ENCODE measurements at regions not wholly inside any gene's neighbourhood (a gene's known extent, or its start where the extent isn't known, plus 50 kb on each side); places are given as distances from the start of the nearest gene placed in this dataset.

GRCh38 chr10:130833596-130833995 is 477.9 kb downstream of the TCERG1L start:
- peaks cover 0 to 4% (median 0%) of the 10 kb centered on the region in 3 donors for H3K9me3 Mint-ChIP-seq
- no peaks in the 10 kb centered on the region for H3K36me3 Mint-ChIP-seq
- ATAC-seq (replicated peaks in 1 of 4) (no peak), DNase-seq (no peak)
- no peak overlapping the region for H3K4me3 Mint-ChIP-seq
- no peaks in the 10 kb centered on the region for H3K4me1 Mint-ChIP-seq
- no peaks in the 10 kb centered on the region for H3K9me3 ChIP-seq
- H3K27ac Mint-ChIP-seq: no peak overlapping the region
- peaks cover 0 to 2% of the 10 kb centered on the region in 2 experiments for H3K27me3 ChIP-seq (replicated peaks in 1 of 2; ENCODE audit: control insufficient read depth in 2 of 2, extremely low read depth in 1 of 2, insufficient read depth in 2 of 2, low read length in 1 of 2)
- no peaks in the 10 kb centered on the region for H3K27me3 Mint-ChIP-seq
- no peak overlapping the region for H3K27ac ChIP-seq (ENCODE audit: low read length)
- WGBS (ENCODE audit: insufficient coverage): 89% methylated on average over 11 of the region's 14 CpGs
- no peak overlapping the region for H3K4me3 ChIP-seq (ENCODE audit: control insufficient read depth in 1 of 2, extremely low read depth in 1 of 2, low read length in 1 of 2)
- ChIA-PET POLR2A (no interaction called here), CTCF (no interaction called here)
- H3K36me3 ChIP-seq (ENCODE audit: control insufficient read depth in 2 of 2, extremely low read depth in 1 of 2, insufficient read depth in 1 of 2, low read length in 1 of 2): no peaks in the 10 kb centered on the region
- no peaks in the 10 kb centered on the region for H3K4me1 ChIP-seq (ENCODE audit: control insufficient read depth in 1 of 2, extremely low read depth in 1 of 2, insufficient read depth in 2 of 2, low read length in 2 of 2)

- Mint-ChIP-seq H3K9me3 (peaks cover 0 to 4% (median 0%) of the 10 kb centered on the region in 3 donors), H3K36me3 (no peaks in the 10 kb centered on the region), H3K27ac (no peak overlapping the region), H3K4me3 (no peak overlapping the region), H3K27me3 (no peaks in the 10 kb centered on the region), H3K4me1 (no peaks in the 10 kb centered on the region)
- WGBS (ENCODE audit: insufficient coverage): 86% methylated on average over 11 of the region's 15 CpGs
- DNase-seq (no peak), ATAC-seq (replicated peaks in 1 of 4) (no peak)
- no peaks in the 10 kb centered on the region for H3K36me3 ChIP-seq (ENCODE audit: control insufficient read depth in 2 of 2, extremely low read depth in 1 of 2, insufficient read depth in 1 of 2, low read length in 1 of 2)
- CTCF ChIA-PET: no interaction called here
- H3K27ac ChIP-seq (ENCODE audit: low read length): no peak overlapping the region
- peaks cover 0 to 2% of the 10 kb centered on the region in 2 experiments for H3K27me3 ChIP-seq (replicated peaks in 1 of 2; ENCODE audit: control insufficient read depth in 2 of 2, extremely low read depth in 1 of 2, insufficient read depth in 2 of 2, low read length in 1 of 2)
- H3K4me1 ChIP-seq (ENCODE audit: control insufficient read depth in 1 of 2, extremely low read depth in 1 of 2, insufficient read depth in 2 of 2, low read length in 2 of 2): no peaks in the 10 kb centered on the region
- H3K4me3 ChIP-seq (ENCODE audit: control insufficient read depth in 1 of 2, extremely low read depth in 1 of 2, low read length in 1 of 2): no peak overlapping the region
- POLR2A ChIA-PET: no interaction called here
- no peaks in the 10 kb centered on the region for H3K9me3 ChIP-seq
These were observed 477.4 kb downstream of the TCERG1L start for GRCh38 chr10:130834170-130834569.

DNA sequence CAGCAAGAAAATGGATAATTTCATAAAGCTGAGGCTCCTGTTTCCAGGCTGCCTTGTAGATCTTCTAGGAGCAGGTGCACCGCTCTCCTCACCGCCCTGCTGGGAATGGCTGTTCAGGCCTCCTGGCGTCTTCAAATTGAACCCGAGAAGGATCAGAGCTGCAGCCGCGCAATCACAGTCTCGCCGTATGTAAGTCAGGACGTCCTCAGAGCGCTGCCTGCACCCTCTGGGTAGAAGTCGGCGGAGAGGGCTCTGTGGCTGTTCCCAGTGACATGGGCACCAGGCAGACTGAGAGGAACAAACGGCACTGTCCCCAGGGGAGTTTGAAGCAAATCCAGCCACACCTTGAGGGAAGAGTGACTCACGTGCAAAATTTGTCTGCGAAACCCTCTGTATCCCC is 476.9 kb downstream of the TCERG1L start:
- H3K27me3 Mint-ChIP-seq: no peaks in the 10 kb centered on the region
- no peak overlapping the region for H3K27ac ChIP-seq (ENCODE audit: low read length)
- CTCF ChIA-PET: no interaction called here

DNA sequence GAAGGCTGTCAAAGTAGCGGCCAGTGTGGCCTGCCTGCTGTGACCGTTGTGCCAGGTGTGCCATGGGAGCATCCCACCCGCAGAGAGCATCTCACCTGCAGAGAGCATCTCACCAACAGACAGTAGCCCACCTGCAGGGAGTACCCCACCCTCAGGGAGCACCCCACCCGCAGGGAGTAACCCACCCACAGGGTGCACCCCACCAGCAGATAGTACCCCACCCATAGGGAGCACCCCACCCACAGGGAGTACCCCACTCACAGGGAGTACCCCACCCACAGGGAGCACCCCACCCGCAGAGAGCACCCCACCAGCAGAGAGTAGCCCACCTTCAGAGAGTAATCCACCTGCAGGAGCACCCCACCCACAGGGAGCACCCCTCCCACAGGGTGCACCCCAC is 476.5 kb downstream of the TCERG1L start:
- Histone ChIP-seq H3K27ac (ENCODE audit: low read length) (no peak overlapping the region), H3K27me3 (replicated peaks in 1 of 2; ENCODE audit: control insufficient read depth in 2 of 2, extremely low read depth in 1 of 2, insufficient read depth in 2 of 2, low read length in 1 of 2) (peaks cover 0 to 2% of the 10 kb centered on the region in 2 experiments), H3K36me3 (ENCODE audit: control insufficient read depth in 2 of 2, extremely low read depth in 1 of 2, insufficient read depth in 1 of 2, low read length in 1 of 2) (no peaks in the 10 kb centered on the region), H3K9me3 (no peaks in the 10 kb centered on the region), H3K4me1 (ENCODE audit: control insufficient read depth in 1 of 2, extremely low read depth in 1 of 2, insufficient read depth in 2 of 2, low read length in 2 of 2) (no peaks in the 10 kb centered on the region), H3K4me3 (ENCODE audit: control insufficient read depth in 1 of 2, extremely low read depth in 1 of 2, low read length in 1 of 2) (no peak overlapping the region)
- Mint-ChIP-seq H3K9me3 (peaks cover 0 to 4% (median 0%) of the 10 kb centered on the region in 3 donors), H3K4me3 (no peak overlapping the region), H3K36me3 (no peaks in the 10 kb centered on the region), H3K4me1 (no peaks in the 10 kb centered on the region), H3K27me3 (no peaks in the 10 kb centered on the region), H3K27ac (no peak overlapping the region)
- no peak for ATAC-seq (replicated peaks in 1 of 4)
- POLR2A ChIA-PET: no interaction called here
- no peak for DNase-seq
- WGBS (ENCODE audit: insufficient coverage): no CpG with 5 or more reads among the region's 5 CpGs
- CTCF ChIA-PET: no interaction called here

More for the DNA sequence above, 476.9 kb downstream of the TCERG1L start:
- Mint-ChIP-seq H3K36me3 (no peaks in the 10 kb centered on the region), H3K9me3 (peaks cover 0 to 4% (median 0%) of the 10 kb centered on the region in 3 donors), H3K27ac (no peak overlapping the region), H3K4me3 (no peak overlapping the region), H3K4me1 (no peaks in the 10 kb centered on the region)
- H3K9me3 ChIP-seq: no peaks in the 10 kb centered on the region
- peaks cover 0 to 2% of the 10 kb centered on the region in 2 experiments for H3K27me3 ChIP-seq (replicated peaks in 1 of 2; ENCODE audit: control insufficient read depth in 2 of 2, extremely low read depth in 1 of 2, insufficient read depth in 2 of 2, low read length in 1 of 2)
- DNase-seq (no peak), ATAC-seq (replicated peaks in 1 of 4) (no peak)
- H3K4me1 ChIP-seq (ENCODE audit: control insufficient read depth in 1 of 2, extremely low read depth in 1 of 2, insufficient read depth in 2 of 2, low read length in 2 of 2): no peaks in the 10 kb centered on the region
- no peaks in the 10 kb centered on the region for H3K36me3 ChIP-seq (ENCODE audit: control insufficient read depth in 2 of 2, extremely low read depth in 1 of 2, insufficient read depth in 1 of 2, low read length in 1 of 2)
- no peak overlapping the region for H3K4me3 ChIP-seq (ENCODE audit: control insufficient read depth in 1 of 2, extremely low read depth in 1 of 2, low read length in 1 of 2)
- WGBS (ENCODE audit: insufficient coverage): 97% methylated on average over 12 of the region's 15 CpGs
- POLR2A ChIA-PET: no interaction called here

- ChIA-PET POLR2A (no interaction called here), CTCF (interaction anchor here in 1 of 2 donors (0.5 kb wide), 1 partner anchor 657 kb away, joined by 3 read pairs; no protein-coding TSS in a partner anchor)
- DNase-seq (no peak), ATAC-seq (replicated peaks in 1 of 4) (no peak)
- Histone ChIP-seq H3K27ac (ENCODE audit: low read length) (no peak overlapping the region), H3K4me1 (ENCODE audit: control insufficient read depth in 1 of 2, extremely low read depth in 1 of 2, insufficient read depth in 2 of 2, low read length in 2 of 2) (no peaks in the 10 kb centered on the region), H3K9me3 (no peaks in the 10 kb centered on the region), H3K4me3 (ENCODE audit: control insufficient read depth in 1 of 2, extremely low read depth in 1 of 2, low read length in 1 of 2) (no peak overlapping the region), H3K27me3 (replicated peaks in 1 of 2; ENCODE audit: control insufficient read depth in 2 of 2, extremely low read depth in 1 of 2, insufficient read depth in 2 of 2, low read length in 1 of 2) (peaks cover 0 to 2% of the 10 kb centered on the region in 2 experiments), H3K36me3 (ENCODE audit: control insufficient read depth in 2 of 2, extremely low read depth in 1 of 2, insufficient read depth in 1 of 2, low read length in 1 of 2) (no peaks in the 10 kb centered on the region)
- no peak overlapping the region for H3K27ac Mint-ChIP-seq
- peaks cover 0 to 4% (median 0%) of the 10 kb centered on the region in 3 donors for H3K9me3 Mint-ChIP-seq
- no peak overlapping the region for H3K4me3 Mint-ChIP-seq
- no peaks in the 10 kb centered on the region for H3K36me3 Mint-ChIP-seq
- H3K27me3 Mint-ChIP-seq: no peaks in the 10 kb centered on the region
- 54% methylated on average over 4 of the region's 7 CpGs for WGBS (ENCODE audit: insufficient coverage)
- H3K4me1 Mint-ChIP-seq: no peaks in the 10 kb centered on the region
These were observed 475.2 kb downstream of the TCERG1L start for GRCh38 chr10:130836344-130836743.

GRCh38 chr10:130843051-130843653 is 468.4 kb downstream of the TCERG1L start:
- Mint-ChIP-seq H3K4me3 (no peak overlapping the region), H3K36me3 (no peaks in the 10 kb centered on the region), H3K27ac (no peak overlapping the region), H3K27me3 (no peaks in the 10 kb centered on the region), H3K4me1 (no peaks in the 10 kb centered on the region), H3K9me3 (no peaks in the 10 kb centered on the region)
- no peaks in the 10 kb centered on the region for H3K4me1 ChIP-seq (ENCODE audit: control insufficient read depth in 1 of 2, extremely low read depth in 1 of 2, insufficient read depth in 2 of 2, low read length in 2 of 2)
- POLR2A ChIA-PET: no interaction called here
- CTCF ChIA-PET: no interaction called here
- H3K4me3 ChIP-seq (ENCODE audit: control insufficient read depth in 1 of 2, extremely low read depth in 1 of 2, low read length in 1 of 2): no peak overlapping the region
- 91% methylated on average over 8 of the region's 12 CpGs for WGBS (ENCODE audit: insufficient coverage)
- H3K27ac ChIP-seq (ENCODE audit: low read length): no peak overlapping the region
- no peaks in the 10 kb centered on the region for H3K36me3 ChIP-seq (ENCODE audit: control insufficient read depth in 2 of 2, extremely low read depth in 1 of 2, insufficient read depth in 1 of 2, low read length in 1 of 2)
- no peaks in the 10 kb centered on the region for H3K27me3 ChIP-seq (replicated peaks in 1 of 2; ENCODE audit: control insufficient read depth in 2 of 2, extremely low read depth in 1 of 2, insufficient read depth in 2 of 2, low read length in 1 of 2)
- no peak for ATAC-seq (replicated peaks in 1 of 4)
- H3K9me3 ChIP-seq: no peaks in the 10 kb centered on the region
- no peak for DNase-seq

DNA sequence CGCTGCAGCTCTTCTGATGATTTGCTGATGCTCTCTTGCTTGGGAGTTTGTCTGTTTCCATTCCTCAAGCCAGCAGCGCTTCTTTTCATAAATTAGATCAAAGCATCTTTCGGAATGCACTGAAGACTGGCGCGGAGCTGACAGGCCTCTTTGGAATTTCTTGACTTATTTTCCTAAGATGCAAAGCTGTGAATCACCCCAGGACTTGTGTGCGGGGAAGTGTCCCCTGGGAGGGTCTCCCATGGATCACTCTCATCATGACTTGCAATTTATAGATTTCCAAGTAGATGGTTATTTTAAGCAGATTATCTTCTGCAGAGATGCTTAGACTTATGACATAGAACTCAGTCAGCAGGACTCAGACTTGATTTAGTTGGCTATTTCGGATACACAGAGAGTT is 467.2 kb downstream of the TCERG1L start:
- Mint-ChIP-seq H3K27ac (no peak overlapping the region), H3K27me3 (no peaks in the 10 kb centered on the region), H3K36me3 (no peaks in the 10 kb centered on the region), H3K4me3 (no peak overlapping the region), H3K9me3 (no peaks in the 10 kb centered on the region), H3K4me1 (no peaks in the 10 kb centered on the region)
- ChIA-PET POLR2A (no interaction called here), CTCF (no interaction called here)
- ATAC-seq (replicated peaks in 1 of 4) (no peak), DNase-seq (no peak)
- no peaks in the 10 kb centered on the region for H3K4me1 ChIP-seq (ENCODE audit: control insufficient read depth in 1 of 2, extremely low read depth in 1 of 2, insufficient read depth in 2 of 2, low read length in 2 of 2)
- no peaks in the 10 kb centered on the region for H3K36me3 ChIP-seq (ENCODE audit: control insufficient read depth in 2 of 2, extremely low read depth in 1 of 2, insufficient read depth in 1 of 2, low read length in 1 of 2)
- H3K27me3 ChIP-seq (replicated peaks in 1 of 2; ENCODE audit: control insufficient read depth in 2 of 2, extremely low read depth in 1 of 2, insufficient read depth in 2 of 2, low read length in 1 of 2): no peaks in the 10 kb centered on the region
- H3K27ac ChIP-seq (ENCODE audit: low read length): no peak overlapping the region
- no peaks in the 10 kb centered on the region for H3K9me3 ChIP-seq
- WGBS (ENCODE audit: insufficient coverage): 17% methylated on average over 3 of the region's 7 CpGs
- H3K4me3 ChIP-seq (ENCODE audit: control insufficient read depth in 1 of 2, extremely low read depth in 1 of 2, low read length in 1 of 2): no peak overlapping the region

All from T-cell (primary cell).